Germinal center (tissue), 1 donor: ENCODE measurements at regions not wholly inside any gene's neighbourhood (a gene's known extent, or its start where the extent isn't known, plus 50 kb on each side); places are given as distances from the start of the nearest gene placed in this dataset.

ENCODE experiments used
- DNase-seq: peaks from one replicate; pipeline ENCODE4 v3.0.0; 2012; ENCODE audit warnings: mixed read lengths, low spot score

DNA sequence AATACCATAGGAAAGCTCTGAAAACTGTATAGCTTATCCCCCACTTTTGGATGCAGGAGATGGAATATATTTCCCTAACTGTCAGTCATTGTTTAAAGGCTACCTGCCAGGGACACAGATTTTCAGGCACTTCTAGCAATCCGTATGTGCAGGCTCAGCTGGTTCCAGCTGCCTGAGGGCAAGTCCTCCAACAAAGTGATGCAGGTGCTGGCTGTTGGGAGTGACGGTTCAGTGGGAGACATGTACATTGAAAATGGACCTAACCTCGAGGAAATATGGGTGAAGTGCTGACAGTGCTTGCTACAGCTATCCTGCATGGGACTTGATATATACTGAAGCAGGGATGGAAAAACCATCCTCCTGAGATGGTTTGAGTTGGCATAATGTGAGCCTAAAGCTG is 153.1 kb upstream of the GAP43 start:
- DNase-seq, result no peak

DNA sequence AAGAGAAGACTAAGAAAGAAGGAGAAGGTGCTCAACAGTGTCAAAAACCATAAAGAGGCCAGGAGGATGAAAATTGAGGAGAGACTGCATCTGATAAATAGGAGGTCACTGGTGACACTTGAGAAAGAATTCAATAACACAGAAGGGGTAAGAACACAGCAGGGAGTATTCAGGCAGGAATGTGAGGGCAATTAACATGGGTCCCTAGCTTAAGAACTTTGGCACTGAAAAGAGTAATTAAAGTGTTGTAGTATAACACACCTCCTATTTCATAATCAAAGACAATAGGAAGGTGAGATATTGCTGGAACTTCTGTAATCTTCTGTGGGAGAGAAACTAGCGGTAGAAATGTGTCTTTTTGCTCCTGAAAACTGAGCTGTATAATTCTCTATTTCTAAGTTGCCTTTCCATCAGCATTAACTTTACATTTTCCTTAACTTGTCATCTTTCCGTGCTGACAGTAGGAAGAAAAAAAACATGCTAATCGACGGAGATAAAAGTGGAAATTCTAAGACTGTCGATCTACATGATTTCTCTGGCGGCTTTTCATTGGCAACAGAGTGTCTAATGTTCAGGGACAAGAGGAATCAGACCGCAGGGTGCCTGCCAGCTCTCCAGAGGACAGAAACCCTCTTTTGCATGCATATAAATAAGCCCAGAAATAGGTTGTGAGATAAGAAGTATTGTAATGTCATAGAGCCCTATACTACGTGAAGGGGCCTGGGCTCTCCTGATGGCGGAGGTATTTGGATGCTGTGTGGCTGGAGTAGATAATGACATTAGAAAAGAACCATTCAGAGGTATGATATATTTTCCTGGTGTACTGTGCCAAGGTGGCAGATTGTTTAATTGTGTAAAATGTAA is 147.9 kb upstream of the GAP43 start:
- no peak for DNase-seq

DNA sequence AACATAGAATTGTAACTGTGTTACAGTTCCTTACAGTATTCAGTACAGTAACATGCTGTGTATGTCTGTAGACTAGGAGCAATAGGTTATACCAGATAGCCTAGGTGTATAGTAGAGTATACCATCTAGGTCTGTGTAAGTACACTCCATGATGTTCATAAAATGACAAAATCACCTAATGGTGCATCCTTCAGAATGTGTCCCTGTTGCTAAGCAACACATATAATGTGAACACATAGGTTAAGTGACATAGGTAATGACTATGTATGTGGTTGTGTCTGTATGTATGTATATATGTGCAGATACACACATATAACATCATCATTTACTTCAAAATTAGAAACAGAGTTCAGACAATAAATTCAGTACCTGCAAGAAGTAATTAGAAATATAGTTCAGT is 146.8 kb upstream of the GAP43 start:
- DNase-seq, result no peak

DNA sequence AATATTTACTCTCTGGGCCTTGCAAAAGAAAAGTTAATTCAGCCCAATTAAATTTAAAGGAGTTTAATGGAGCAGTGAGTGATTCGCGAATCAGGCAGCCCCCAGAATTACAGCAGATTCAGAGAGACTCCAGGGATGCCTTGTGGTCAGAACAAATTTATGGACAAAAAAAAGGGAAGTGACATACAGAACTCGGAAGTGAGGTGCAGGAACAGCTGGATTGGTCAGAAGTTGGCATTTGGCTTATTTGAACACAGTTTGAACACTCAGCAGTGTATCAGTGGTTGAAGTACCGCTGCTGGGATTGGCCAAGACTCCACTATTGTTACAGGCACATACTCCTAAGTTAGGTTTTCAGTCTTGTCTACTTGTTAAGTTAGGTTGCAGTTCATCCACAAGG is 145.0 kb upstream of the GAP43 start:
- DNase-seq, result no peak

DNA sequence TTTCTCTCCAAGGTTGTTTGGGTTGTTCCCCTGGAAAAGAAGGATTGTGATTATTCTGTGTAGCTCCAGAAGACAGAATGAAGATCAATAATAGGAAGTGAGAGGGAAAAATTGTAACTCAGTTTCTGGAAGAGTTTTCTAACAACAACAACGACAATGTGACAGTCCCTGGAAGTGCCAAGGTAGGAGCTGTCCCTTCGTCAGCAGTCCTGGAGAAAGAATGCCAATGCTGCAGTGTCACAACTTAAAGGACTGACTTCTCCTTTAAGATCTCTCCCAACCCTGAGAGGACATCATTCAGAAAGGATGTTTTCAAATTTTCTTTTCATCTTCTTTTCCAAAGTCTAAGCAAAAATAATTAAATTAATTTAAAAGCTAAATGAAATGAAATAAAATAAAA is 136.4 kb upstream of the GAP43 start:
- DNase-seq, result no peak

DNA sequence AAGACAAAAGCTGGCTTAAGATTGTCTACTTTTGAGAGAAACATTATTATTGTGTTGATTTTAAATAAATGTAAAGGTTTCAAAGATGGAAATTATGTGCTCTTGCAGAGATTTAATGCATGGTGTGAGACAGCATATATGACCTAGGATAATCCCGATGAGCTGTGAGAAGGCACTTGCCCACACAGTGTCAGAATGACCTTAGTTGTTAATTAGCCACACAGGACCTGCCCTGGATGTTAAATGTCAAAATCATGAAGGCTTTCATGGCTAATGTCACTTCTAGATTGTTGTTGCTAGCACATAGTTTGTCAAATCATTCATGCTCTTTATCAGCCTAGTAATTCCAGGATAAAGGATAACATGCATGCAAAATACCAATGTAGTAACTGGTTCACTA is 135.3 kb upstream of the GAP43 start:
- no peak for DNase-seq

DNA sequence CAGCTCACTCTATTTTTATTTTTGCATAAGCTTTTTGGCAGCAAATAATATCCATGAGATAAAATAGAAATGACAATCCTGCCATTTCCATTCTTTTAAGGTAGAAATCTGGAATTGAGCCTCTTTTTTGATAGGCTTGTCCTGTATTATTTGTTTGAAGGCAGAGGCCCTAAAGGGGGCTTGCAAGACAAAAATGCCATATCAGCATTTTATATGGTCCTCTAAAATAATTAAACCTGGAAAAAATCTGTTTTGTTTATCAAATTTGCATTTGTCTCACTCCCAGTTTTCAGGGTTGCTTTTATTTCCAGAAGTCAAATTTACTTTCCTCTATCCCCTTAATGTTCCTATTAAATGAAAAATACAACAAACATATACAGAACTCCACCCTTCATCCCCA is 134.9 kb upstream of the GAP43 start:
- DNase-seq, result no peak

DNA sequence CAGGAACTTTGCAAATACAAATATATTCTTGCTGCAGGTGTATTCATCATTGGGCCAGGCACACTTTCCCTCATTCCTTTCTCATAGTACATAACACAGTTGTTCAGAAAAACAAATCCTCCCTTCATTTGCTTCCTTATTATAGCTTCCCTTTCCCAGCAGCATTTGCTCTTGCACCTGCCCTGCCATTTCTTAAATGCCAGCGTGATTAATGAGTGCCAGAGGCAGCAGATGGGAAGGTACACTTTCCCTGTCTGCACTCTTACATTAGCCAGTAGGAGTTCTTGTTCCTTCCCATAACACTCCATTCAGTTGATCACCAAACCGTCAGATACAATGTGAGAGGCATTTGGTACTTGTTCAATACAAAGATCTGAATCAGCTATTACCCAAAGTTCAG is 128.5 kb upstream of the GAP43 start:
- DNase-seq, result no peak

DNA sequence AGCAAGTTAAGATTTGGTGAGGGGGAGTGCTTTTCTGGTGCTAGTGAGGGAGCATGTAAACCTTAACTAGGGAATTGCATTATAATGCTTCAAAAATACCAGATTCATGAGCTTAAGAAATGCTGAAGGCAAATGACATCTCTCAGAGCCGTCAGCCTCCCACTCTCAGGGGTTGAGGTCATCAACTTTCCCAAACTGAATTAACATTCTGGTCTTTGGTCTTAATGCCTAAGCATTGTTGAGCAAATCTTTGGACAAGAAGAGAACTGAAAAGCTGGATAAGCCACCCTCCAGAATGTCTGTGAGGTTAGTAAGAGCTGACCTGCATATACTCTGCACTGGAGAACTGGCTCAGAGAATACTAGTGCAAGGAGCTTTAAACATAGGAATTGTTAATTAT is 124.9 kb upstream of the GAP43 start:
- no peak for DNase-seq

DNA sequence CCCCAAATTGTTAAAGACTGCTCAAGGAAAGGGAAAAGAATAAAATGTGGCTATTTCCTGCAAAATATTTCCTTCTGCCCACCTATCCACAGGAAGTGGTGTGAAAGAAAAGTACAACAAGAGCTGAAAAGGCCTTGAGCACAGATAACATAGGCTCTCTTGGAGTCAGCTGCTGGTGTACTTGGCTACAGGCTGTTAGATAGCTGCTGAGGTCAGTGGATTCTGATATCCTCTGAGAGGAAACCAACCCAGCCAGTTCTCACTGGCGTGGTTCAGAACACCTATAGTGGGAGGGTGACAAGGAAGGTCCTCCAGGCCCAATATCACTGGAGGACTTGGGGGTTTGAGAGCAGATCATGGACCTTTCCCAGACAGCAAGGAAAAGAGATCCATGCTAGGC is 124.4 kb upstream of the GAP43 start:
- DNase-seq, result no peak

DNA sequence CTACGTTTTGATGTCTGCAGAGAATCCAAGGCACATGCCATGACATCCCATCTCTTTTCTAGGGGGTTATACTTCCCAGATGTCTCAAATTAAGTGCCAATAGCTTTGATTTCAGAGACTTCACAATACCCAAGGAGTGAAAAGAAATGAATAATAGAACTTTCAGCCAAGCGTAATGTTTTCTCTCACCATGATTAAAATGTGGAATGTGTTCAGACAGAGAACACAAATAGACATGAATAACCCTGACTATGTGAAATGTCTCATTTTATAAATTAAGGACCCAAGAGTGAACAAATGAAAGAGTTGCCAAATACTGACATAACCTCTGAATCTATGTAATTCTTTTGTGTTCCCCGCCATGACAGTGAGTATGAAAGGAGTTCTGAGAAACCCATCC is 123.6 kb upstream of the GAP43 start:
- no peak for DNase-seq

DNA sequence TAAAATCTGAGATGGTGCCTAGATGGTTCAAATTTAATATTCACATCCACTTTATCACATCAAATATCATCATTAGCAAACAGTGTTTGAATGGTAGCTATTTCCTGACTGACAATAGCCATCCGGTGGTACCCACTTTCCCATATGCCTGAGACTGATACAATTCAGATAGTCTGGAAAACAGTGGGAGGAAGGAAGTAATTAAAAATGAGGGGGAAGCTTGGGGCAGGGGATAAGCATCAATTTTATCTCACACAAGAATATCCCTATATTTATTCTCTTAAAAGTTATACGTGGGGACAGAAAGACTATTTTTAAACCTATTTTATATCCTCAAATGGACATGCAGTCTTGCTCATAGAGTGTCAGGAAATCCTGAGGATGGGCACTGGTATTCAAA is 122.5 kb upstream of the GAP43 start:
- DNase-seq, result no peak

DNA sequence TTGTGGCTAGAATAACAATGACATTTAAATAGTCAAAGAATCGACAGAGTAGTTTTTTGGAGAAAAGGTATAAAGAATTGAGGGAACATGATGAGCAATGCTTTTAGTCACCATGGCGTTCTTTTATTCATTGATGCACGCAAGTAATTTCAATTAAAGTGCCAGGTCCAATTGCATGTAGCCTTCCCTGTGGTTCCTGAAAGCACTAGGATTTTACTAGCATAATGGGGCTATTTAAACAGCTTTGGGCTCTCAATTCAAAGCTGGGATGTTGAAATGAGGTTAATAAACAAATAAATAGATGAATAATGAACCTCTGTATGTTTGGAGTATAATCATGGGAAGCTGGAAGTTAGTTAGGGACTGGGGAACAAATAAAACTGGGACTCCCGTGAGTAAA is 121.2 kb upstream of the GAP43 start:
- DNase-seq, result no peak

DNA sequence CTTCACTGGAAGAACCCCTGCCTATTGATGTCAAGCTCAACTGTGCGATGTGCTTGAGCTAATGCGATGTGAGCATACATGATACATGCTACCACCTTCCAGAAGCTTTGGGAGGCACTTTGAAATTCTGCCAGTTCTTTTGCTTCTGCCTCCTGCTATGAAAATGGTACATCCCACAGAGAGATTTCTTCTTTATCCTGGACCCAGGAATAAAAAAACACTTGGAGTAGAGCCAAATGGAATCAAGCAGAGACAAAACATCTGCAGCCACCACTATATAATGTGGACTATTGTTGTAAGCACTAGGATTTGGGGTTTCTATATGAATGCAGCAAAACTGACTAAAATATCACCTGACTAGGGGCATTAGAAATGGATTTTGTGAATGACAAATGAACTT is 119.9 kb upstream of the GAP43 start:
- DNase-seq, result no peak

DNA sequence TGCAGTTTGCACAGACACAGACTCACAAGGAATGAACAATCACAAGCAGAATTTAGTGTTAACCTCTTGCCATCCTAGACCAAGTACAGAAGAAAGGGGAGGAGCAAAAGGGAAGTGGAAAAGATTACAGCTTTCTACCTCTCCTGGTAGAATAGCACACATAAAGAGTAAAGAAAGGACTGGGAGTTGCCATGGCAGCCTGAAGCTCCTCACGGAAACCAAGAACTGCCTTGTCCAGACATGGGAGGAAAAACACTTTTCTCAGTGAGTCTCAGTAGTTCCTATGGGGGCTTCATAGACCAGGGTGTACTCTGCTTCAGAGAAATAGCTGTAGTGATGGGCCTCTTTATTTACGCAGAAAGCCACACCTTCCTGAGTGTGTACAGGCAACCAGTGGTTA is 114.7 kb upstream of the GAP43 start:
- no peak for DNase-seq

DNA sequence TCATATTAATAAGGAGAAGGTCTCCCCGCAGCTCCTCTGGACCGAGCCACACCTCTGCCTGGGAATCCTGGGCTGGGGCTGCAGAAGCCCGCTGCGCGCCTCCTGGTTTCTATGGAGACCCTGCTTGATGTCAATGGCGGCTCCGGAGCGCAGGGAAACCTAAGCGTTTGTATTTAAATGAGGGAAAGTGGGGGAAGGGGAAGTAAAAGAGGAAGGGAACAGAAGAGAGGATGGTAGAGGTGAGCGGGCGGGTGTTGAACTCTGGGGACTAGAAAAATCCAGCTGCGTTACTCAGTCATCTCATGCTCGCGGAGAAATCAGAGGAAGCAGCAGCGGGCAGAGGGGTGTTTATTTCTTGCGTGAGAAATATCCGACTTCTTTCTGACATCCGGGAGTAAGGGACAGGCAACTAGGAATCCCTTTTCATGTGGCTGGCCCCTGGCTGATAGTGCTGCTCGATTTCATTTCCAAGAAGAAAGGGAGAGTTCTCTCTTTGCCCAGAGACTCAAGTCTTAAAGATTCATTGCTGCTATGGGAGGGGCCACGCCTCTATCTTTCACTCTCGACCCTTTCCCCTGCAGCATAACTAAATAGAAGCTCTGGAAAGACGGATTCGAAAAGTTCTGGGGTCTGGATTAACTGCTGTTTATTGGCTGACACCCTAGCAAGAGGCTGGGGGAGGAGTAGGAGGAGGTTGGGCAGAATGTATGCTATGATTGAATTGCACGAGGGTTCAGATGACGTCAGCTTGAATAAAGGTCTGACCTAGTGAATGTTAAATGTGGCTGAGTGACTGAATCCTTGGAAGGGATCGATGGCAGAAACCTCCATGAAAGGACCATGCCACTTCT is 110.5 kb upstream of the GAP43 start:
- DNase-seq, result peak; percentile 14

DNA sequence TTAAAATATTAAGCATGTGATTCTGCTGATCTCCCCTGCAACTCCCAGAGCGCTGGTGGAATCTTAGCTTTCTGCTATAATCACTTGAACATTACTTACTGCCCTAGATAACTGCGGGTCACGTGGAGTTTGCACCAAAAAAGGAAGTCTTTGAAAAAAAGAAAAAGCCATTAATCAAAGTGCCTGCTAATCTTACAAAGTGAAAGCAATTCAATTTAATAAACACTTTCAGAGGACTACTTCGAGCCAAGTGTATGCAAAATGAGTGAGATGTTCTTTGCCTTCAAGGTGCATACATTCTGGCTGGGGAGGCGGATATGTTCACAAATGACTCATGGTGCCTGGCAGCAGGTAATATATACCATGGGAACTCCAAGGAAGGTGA is 109.9 kb upstream of the GAP43 start:
- peak; percentile 10 for DNase-seq

DNA sequence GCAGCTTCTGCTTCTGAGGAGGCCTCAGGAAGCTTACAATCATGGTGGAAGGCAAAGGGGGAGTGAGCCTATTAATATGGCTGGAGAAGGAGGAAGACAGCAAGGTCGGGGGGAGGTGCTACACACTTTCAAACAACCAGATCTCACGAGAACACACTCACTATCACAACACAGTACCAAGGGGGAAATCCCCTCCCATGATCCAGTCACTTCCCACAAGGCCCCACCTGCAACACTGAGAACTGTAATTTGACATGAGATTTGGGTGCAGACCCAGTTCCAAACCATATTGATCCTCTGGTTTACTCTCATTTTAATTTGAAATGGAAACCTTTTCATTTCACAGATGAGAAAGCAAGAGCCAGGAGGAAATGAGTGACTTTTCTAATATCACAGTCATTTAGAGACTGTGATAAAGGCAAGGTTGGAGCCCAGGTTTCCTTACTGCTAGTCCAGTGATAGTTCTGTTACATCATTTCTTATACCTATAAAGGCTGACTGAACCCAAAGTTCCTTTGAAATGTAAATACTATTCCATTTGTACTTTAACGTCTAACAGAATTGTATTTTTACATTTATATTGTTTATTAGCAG is 105.8 kb upstream of the GAP43 start:
- no peak for DNase-seq

DNA sequence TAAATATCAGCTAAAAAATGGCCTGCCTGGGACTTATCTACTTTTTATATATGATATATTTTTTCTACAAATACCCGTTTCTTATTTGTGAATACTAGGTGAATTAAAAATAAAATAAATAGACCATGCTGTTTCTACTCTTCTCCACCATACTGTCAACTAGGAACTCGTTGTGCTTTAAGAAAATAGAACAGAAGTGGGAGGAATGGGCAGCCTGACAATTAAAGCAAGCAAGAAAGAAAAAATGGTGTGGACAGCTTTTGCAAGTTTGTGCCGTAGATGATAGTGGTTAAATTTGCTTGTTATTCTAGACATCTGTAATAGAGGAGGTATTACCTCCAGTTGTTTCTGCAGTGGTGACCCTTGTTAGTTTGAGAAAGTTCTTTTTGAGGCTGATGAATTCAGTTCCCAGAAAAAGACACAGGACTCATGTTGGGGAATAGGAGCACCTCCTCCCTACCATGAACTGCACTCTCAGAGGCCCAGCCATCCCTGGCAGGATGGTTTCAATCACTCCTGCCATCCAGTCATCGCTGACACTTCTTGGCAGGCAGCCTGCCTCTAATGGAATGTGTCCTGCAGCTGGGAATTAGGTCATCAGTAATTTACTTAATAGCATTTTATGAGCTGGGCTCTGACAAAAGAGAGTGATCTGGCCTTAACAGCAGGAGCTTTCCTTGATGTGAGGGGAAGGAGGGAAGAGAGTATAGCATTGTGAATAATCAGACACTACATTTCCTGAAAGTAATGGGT is 105.0 kb upstream of the GAP43 start:
- no peak for DNase-seq

DNA sequence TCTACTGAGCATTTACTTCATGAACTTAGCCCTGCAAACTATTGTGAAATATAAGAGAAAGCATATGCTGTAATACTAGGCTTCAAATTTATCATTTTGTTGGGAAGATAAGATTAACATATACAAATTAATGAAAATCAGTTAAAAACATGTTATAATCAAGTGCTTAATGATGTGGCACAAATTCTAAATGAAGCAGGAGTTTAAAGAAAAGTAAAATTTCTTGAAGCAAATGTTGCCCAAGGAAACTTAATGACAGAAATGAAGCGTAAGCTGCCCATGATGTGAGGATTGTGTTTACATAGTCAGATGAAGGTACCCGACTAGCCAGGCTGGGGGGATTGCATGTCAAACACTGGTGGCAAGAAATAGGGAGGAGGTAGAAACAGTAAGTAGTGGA is 103.1 kb upstream of the GAP43 start:
- no peak for DNase-seq

DNA sequence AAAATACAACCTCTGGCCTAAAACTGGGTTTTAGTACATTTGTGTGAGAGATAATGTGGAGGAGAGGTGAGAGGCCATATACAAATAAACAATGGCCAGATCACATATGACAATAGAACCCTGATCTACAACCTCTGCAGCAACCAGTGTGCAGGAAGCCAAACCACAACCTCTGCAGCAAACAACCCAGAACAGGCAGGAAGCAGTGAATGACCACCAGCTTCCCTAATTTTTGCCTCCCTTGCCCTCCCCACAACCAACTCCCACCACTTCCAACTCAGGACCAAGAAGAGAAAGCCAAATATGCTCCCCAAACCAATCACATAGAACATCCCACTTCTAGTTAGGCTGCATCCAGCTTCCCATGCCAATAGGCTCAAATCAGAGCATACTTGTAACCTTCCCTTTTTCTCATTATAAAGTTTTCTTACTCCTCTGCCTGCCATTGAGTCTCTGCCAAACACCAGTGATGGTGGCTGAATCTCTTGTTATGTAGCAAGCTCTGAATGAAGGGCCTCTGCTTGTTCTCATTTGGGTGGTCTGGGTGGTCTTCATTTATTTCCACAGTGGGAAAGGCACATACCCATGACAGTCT is 102.6 kb upstream of the GAP43 start:
- DNase-seq, result no peak

DNA sequence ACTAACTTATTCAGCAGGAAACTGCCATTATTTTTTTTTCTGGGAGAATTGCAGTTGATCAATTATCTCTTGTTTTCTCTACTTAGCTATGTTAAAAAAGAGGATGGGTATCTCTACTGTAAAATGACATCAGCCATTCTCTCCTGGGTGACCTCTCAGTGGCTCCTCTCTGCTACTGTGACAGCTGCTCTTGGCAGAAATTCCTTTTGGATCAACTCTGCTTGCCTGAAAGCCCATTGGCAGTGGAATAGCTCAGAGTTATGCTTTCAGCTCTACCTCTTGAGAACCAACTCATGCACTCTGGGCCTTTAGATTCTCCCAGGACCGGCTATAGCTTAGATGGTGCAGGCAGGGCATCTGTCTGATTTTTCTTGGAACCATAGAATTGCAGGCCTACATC is 99.9 kb upstream of the GAP43 start:
- no peak for DNase-seq
